Activated CD8-positive, alpha-beta memory T cell treated with anti-CD3 and anti-CD28 coated beads for 24 hours (primary cell): ENCODE measurements at regions not wholly inside any gene's neighbourhood (a gene's known extent, or its start where the extent isn't known, plus 50 kb on each side); places are given as distances from the start of the nearest gene placed in this dataset.

Experiments used
- DNase-seq: peaks from one replicate; pipeline ENCODE4 v3.0.0-alpha.2; 2020

DNA sequence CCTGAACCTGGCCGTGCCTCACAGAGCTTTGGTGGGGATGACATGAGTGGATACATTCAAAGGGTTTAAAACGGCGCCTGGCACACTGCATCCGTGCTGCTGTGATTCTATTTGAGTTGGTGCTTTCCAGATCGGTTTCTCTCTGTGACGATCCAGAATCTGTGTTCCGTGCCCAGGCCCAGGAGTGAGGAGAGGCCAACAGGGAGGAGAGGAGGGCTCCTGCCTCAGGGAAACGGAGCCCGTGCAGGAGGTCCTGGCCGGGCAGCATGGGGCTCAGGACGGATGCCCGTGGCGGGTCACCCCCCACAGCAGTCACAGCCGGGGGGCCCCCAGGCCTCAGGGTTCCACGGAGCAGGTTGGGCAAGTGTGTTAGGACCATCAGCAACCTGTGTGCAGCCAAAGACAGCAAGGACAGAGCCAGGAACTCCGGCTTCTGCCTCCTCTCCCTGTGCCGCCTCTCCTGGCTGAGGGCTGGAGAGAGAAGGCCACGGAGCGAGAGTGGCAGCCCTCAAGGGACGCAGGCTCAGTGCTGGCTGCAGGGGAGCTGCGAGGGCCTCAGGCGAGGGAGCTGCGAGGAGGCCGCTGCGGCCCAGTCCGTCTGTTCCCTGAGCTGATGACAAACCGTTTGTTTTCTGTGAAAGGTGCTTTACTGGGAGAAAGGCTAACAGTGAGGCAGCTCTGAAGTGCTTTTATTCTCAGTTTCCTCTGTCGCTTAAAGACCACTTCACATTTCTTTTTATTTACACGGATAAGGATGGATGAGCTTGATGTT lies 99.3 kb downstream of the METRNL start:
- DNase-seq, result peak; percentile 24

GRCh38 chr17:83179374-83179773 lies 100.0 kb downstream of the METRNL start:
- DNase-seq, result no peak

GRCh38 chr17:83179811-83180210 lies 100.4 kb downstream of the METRNL start:
- peak; percentile 47 for DNase-seq

- peak; percentile 35 for DNase-seq
Measured at GRCh38 chr17:83180264-83180995, 101.0 kb downstream of the METRNL start.

GRCh38 chr17:83180996-83181481 lies 101.6 kb downstream of the METRNL start:
- DNase-seq, result peak; percentile 55

- DNase-seq, result peak; percentile 49
Measured at GRCh38 chr17:83181991-83182619, 102.7 kb downstream of the METRNL start.

GRCh38 chr17:83182620-83183101 lies 103.3 kb downstream of the METRNL start:
- DNase-seq, result no peak

DNA sequence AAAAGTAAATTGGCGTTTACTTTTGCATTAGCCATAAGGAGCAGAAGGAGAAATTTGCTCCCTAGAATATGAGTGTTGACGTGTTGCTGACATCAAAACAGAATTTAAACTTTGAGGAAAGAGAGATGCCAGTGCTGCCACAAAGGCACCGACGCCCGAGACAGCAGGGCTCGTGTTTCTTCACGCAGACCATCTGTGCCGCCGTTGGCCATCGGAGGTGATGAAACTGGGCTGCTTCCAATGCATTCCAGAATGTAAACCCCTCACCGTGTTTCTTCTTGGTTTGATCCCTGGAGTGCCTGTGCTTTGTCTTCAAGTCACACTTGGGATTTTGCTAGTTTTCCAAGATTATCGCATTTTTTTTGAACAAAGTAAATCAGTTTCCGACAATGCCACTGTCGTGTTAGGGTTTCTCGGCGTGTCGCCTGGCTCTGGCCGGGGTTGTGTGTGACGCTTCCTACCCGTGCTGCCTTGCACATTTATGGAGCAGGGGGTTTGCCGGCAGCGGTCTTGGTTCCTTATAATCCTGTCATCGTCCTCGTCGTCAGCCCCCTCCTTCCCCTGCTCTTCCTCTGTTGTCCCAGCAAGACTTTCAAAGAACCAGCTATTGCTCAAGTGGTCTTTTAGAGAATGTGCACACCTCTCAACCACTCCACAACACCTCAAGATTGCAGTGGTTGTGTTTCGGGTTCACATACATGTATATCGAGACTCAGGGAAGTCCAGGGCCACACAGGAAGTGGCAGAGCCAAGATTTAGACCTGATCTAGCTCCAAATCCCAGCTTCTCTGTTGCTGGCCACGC lies 103.9 kb downstream of the METRNL start:
- DNase-seq, result peak; percentile 47

- peak; percentile 15 for DNase-seq
Measured at GRCh38 chr17:83183951-83184506, 104.6 kb downstream of the METRNL start.

DNA sequence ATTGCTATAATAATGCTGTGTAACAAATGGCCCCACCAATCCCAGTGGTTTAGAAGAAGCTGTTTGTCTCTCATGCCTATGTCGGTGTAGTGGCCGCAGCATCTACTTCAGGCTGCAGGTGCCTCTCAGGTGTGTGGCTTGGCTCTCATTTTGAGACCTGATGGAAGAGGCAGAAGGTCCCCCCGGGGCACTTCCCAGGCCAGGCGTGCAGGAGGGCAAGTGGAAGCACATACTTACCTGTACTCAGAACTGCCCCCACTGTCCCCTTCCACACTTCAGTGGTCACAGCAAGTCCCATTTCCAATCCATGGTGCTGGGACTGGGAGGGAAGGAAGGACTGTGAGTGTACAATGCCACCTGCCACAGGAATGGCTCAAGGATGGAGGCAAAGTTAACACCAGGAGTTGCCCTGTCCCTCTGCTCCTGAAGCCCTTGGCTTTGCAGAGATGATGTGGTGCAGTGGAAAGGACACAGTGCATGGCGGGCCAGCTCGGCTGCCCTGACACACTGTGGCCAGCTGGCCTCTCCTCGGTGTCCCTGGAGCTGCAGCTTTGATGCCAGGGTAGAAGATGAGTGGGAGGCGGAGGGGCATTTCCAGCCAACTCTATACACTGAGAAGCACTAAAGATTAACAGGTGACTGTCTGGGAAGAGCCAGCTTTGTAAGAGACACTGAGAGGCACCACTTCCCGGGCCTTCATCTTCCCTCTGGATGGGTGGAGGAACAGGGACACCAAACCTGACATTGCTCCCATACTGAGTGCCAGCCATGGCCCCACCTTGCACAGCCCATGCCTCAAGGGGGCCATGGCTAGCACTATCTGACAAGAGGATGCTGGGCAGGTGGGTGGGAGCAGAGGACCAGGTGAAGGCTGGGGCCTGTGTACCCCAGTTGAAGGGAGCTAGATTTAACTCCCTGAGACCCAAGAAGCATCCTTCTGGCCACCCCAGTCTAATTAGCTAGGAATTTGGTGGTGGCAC lies 105.9 kb downstream of the METRNL start:
- peak; percentile 48 for DNase-seq

GRCh38 chr17:83186226-83186625 lies 106.8 kb downstream of the METRNL start:
- peak; percentile 52 for DNase-seq

GRCh38 chr17:83186751-83187421 lies 107.5 kb downstream of the METRNL start:
- peak; percentile 38 for DNase-seq

DNA sequence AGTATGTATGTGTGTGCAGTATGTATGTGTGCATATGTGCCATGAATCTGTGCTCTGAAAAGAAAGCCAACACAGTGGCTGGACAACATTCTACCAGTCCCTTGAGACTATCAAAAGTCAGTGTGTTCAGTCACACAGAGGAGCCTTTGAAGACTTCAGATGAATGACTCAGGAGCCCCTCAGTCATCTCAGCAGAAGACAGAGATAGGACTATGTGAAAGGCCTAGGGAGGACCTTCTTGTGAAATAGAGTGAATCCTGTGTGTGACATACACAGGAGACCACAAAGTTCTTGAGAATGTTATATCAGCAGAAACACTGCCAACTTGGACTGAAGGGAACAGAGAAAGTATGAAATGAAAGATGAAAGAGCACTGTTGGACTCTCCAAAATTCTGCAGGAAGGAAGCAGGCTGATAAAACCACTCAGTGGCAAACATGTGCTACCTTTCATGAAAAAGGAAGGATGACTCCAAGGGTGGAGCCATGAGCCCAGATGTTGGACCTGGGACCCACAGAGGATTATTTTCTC lies 108.4 kb downstream of the METRNL start:
- DNase-seq, result no peak

GRCh38 chr17:83189044-83190003 lies 109.9 kb downstream of the METRNL start:
- peak; percentile 33 for DNase-seq

GRCh38 chr17:83190004-83190385 lies 110.6 kb downstream of the METRNL start:
- peak; percentile 49 for DNase-seq

DNA sequence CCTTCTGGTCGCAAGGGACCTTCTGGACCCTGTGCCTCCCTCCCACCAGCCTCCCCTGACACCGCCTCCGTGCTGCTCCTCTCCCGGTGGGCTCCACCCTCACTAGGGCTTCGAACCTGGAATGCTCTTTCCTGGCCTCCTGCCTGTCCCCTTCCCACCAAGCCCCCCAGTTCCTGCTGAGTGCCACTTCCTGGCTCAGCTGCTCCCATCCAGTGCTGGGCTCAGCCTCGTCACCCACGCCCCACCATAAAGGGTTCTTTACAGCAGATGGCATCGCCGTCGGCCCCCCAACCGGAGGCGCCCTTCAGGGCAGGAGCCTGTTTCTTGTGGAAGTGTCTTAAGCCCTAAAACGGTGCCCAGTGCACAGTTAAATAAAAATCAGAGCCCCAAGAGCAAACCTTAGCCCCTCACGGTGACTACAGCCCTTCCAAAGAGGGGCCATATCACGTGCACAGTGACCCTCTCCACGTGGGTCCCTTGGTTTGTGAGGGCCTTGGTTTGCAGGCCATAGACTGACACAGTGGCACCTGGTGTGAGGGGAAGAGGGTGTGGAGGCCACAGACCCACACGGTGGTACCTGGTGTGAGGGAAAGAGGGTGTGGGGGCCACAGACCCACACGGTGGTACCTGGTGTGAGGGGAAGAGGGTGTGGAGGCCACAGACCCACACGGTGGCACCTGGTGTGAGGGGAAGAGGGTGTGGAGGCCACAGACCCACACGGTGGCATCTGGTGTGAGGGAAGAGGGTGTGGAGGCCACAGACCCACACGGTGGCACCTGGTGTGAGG lies 111.4 kb downstream of the METRNL start:
- DNase-seq, result peak; percentile 41

DNA sequence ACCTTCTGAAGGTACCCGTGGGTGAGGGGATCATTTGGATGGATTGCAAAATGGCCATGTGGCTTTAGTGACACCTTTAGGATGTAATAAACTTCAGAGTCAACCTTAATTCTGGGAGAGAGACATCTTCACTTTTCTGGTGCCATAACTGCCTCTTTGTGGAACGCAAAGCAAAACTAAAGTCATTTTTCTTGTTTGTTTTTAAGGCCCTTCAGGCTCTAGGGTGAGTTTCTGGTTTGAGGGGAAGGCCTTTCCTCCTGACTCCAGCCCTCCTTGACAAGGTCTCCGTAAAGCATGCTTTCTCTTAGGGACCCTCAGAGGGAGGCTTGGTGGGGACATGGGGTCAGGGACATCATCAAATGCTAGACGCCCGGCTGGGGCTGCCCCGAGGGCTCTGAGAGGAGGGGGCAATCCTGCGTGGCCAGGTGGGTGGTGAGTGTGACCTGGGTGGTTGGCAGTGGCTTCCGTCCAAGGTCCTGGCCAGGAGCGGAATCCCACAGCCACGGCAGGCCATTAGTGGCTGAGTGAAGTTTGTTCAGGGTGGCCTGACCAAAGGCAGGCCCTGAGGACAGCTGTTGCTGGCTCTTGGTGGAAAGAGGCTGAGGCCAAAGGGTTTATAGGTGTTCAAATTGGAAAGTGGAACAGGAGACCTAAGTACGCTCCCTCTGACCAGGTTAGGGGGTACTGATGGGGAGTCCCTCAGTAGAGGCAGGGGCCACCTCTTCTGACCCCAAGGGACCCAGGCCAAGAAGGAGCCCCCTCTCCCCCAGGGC lies 112.2 kb downstream of the METRNL start:
- DNase-seq, result peak; percentile 46
